Keratinocyte (primary cell): ENCODE measurements at regions not wholly inside any gene's neighbourhood (a gene's known extent, or its start where the extent isn't known, plus 50 kb on each side); places are given as distances from the start of the nearest gene placed in this dataset.

ENCODE experiments used
- DNase-seq: peaks from one replicate; pipeline ENCODE4 v3.0.0-alpha.2; 2011; ENCODE audit warnings: low read depth, missing footprints, low spot score
- FAIRE-seq: peaks from 2 replicates; lab custom pipeline; 2011; peaks lifted over from hg19 to GRCh38; lab: Jason Lieb, UNC
- H2AFZ ChIP-seq: 2 replicates; pipeline ENCODE4 v1.6.0; 2012; ENCODE audit warnings: low read length, control low read depth, inconsistent platforms; ENCODE audit not compliant: control insufficient read depth
- H3K27ac ChIP-seq: 2 replicates; pipeline ENCODE4 v1.5.1; 2011; ENCODE audit warnings: low read length; ENCODE audit not compliant: control insufficient read depth, insufficient read depth
- H3K27me3 ChIP-seq: 3 replicates; pipeline ENCODE4 v1.6.0; 2011; ENCODE audit warnings: low read length; ENCODE audit not compliant: control insufficient read depth, insufficient read depth; ENCODE audit errors: extremely low read depth
- H3K36me3 ChIP-seq, 2 experiments: 2 replicates in 1 of 2; 3 replicates in 1 of 2; pipeline ENCODE4 v1.5.1; 2011; ENCODE audit warnings: low read length in 2 of 2, mild to moderate bottlenecking in 1 of 2; ENCODE audit not compliant: control insufficient read depth in 2 of 2, insufficient read depth in 2 of 2; ENCODE audit errors: extremely low read depth in 1 of 2
- H3K4me1 ChIP-seq: 3 replicates; pipeline ENCODE4 v1.5.1; 2011; ENCODE audit warnings: low read length; ENCODE audit not compliant: control insufficient read depth, insufficient read depth; ENCODE audit errors: extremely low read depth
- H3K4me2 ChIP-seq: 3 replicates; pipeline ENCODE4 v1.6.0; 2011; ENCODE audit warnings: low read depth, low read length; ENCODE audit not compliant: control insufficient read depth, insufficient read depth; ENCODE audit errors: extremely low read depth
- H3K4me3 ChIP-seq, 3 experiments: fragments of 200-600 bp in 1 of 3; sonication (generic) in 1 of 3; 2 replicates in 2 of 3; 3 replicates in 1 of 3; pipeline ENCODE4 v1.5.1; 2011 to 2016; ENCODE audit warnings: low read length in 3 of 3, mild to moderate bottlenecking in 3 of 3, control low read depth in 2 of 3, inconsistent platforms in 1 of 3, low read depth in 1 of 3, mixed read lengths in 1 of 3, mixed run types in 1 of 3, moderate library complexity in 1 of 3; ENCODE audit not compliant: control insufficient read depth in 2 of 3, insufficient read depth in 2 of 3; ENCODE audit errors: extremely low read depth in 1 of 3
- H3K79me2 ChIP-seq: 2 replicates; pipeline ENCODE4 v1.6.0; 2012; ENCODE audit warnings: low read length; ENCODE audit not compliant: control insufficient read depth, insufficient read depth
- H3K9ac ChIP-seq: 3 replicates; pipeline ENCODE4 v1.6.0; 2011; ENCODE audit warnings: low read length; ENCODE audit not compliant: control insufficient read depth, insufficient read depth; ENCODE audit errors: extremely low read depth
- H3K9me1 ChIP-seq: 3 replicates; pipeline ENCODE4 v1.6.0; 2011; ENCODE audit warnings: low read length; ENCODE audit not compliant: control insufficient read depth, insufficient read depth; ENCODE audit errors: extremely low read depth
- H3K9me3 ChIP-seq: 2 replicates; pipeline ENCODE4 v1.5.1; 2012; ENCODE audit warnings: low read depth, low read length; ENCODE audit not compliant: control insufficient read depth
- H4K20me1 ChIP-seq: 3 replicates; pipeline ENCODE4 v1.6.0; 2011; ENCODE audit warnings: low read length; ENCODE audit not compliant: control insufficient read depth, insufficient read depth; ENCODE audit errors: extremely low read depth
- EZH2 ChIP-seq: IDR thresholded peaks from one replicate; pipeline ENCODE4 v1.6.1; 2012; ENCODE audit warnings: inconsistent platforms, mild to moderate bottlenecking, low read length, moderate library complexity
- dilution Hi-C: fragments of 300-500 bp; cut with MboI; formaldehyde crosslinking; loops from one replicate; pipeline ENCODE4 v1.7.0; 2020; ENCODE audit warnings: low sequenced_read_pairs; ENCODE audit not compliant: extremely low pct_ligation_motif_present
- TF ChIP-seq, protein P1 (sequence below), 3 experiments: IDR thresholded peaks in 1 of 3; conservative IDR thresholded peaks in 1 of 3; optimal IDR thresholded peaks in 1 of 3; 2 replicates in 2 of 3; 3 replicates in 1 of 3; pipeline versions ENCODE3 to v1.5.1; 2011; ENCODE audit warnings: low read length in 3 of 3, mild to moderate bottlenecking in 3 of 3, moderate library complexity in 2 of 3, control low read depth in 1 of 3, inconsistent platforms in 1 of 3; ENCODE audit not compliant: insufficient read depth in 2 of 3; ENCODE audit errors: extremely low read depth in 1 of 3

DNA sequence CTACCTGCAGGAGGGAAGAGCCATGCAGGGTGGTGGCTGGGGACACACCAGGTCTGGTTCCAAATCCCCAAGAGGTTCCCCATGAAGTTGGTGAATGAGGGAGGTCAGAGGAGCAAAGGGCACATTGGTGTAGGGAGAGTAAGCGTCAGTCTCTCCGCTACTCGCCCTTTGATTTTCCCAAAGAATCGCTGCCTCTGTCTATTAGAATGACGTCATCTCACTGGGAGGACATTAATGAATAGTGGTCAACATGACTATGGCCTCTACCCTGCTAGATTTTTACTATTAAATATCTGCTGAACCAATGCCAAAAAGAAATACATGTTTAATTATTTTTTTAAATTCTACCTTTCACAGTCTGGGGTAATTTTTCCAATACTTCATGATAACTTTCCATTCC is 109.6 kb upstream of the SNTG2 start:
- no peaks in the 10 kb centered on the region for H3K4me1 ChIP-seq
- no peaks in the 10 kb centered on the region for H3K9me1 ChIP-seq
- no peak overlapping the region for H3K4me3 ChIP-seq
- no peak overlapping the region for H2AFZ ChIP-seq
- H3K9ac ChIP-seq: no peak overlapping the region
- no peaks in the 10 kb centered on the region for H3K79me2 ChIP-seq
- no peak for DNase-seq
- FAIRE-seq: no peak
- H3K27ac ChIP-seq: no peak overlapping the region
- no peaks in the 10 kb centered on the region for H3K27me3 ChIP-seq
- no peaks in the 10 kb centered on the region for H4K20me1 ChIP-seq
- no peak overlapping the region for H3K4me2 ChIP-seq
- no peaks in the 10 kb centered on the region for H3K9me3 ChIP-seq
- TF ChIP-seq EZH2: no peak
- TF ChIP-seq, protein P1, sequence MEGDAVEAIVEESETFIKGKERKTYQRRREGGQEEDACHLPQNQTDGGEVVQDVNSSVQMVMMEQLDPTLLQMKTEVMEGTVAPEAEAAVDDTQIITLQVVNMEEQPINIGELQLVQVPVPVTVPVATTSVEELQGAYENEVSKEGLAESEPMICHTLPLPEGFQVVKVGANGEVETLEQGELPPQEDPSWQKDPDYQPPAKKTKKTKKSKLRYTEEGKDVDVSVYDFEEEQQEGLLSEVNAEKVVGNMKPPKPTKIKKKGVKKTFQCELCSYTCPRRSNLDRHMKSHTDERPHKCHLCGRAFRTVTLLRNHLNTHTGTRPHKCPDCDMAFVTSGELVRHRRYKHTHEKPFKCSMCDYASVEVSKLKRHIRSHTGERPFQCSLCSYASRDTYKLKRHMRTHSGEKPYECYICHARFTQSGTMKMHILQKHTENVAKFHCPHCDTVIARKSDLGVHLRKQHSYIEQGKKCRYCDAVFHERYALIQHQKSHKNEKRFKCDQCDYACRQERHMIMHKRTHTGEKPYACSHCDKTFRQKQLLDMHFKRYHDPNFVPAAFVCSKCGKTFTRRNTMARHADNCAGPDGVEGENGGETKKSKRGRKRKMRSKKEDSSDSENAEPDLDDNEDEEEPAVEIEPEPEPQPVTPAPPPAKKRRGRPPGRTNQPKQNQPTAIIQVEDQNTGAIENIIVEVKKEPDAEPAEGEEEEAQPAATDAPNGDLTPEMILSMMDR (optimal IDR thresholded peaks at IDR 0.05 in 1 of 3, IDR thresholded peaks at IDR 0.05 in 1 of 3, conservative IDR thresholded peaks at IDR 0.05 in 1 of 3; ENCODE audit: extremely low read depth in 1 of 3, insufficient read depth in 2 of 3, low read length in 3 of 3): no peak
- dilution Hi-C loops: no loop called here
- H3K36me3 ChIP-seq: no peaks in the 10 kb centered on the region

DNA sequence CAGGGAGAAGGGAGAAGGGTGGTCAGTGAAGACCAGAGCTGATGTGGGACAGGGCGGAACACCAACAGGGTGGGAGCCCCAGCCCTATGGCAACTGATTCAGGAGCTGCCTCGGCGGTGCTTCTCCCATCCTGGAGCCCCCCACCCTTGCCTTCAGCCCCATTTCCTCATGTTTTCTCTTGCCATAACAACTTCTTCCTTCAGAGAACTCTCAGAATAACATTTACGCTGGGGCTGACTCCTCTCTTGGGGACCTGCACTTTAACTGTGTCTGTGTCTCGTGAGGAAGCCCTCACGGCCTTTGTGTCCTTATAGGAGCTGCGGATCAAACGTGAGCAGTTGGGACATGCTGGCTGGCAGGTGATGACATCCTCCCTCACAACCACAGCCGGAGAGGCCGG is 116.4 kb upstream of the SNTG2 start:
- H4K20me1 ChIP-seq: no peaks in the 10 kb centered on the region
- TF ChIP-seq, protein P1 (optimal IDR thresholded peaks at IDR 0.05 in 1 of 3, IDR thresholded peaks at IDR 0.05 in 1 of 3, conservative IDR thresholded peaks at IDR 0.05 in 1 of 3; ENCODE audit: extremely low read depth in 1 of 3, insufficient read depth in 2 of 3, low read length in 3 of 3): no peak
- TF ChIP-seq EZH2: no peak
- H3K4me3 ChIP-seq: no peak overlapping the region
- no peak overlapping the region for H3K9ac ChIP-seq
- no peak overlapping the region for H2AFZ ChIP-seq
- H3K27me3 ChIP-seq: no peaks in the 10 kb centered on the region
- no peak overlapping the region for H3K27ac ChIP-seq
- H3K4me2 ChIP-seq: no peak overlapping the region
- DNase-seq: no peak
- H3K79me2 ChIP-seq: no peaks in the 10 kb centered on the region
- dilution Hi-C loops: no loop called here
- no peaks in the 10 kb centered on the region for H3K9me1 ChIP-seq
- H3K36me3 ChIP-seq: no peaks in the 10 kb centered on the region
- no peaks in the 10 kb centered on the region for H3K9me3 ChIP-seq
- H3K4me1 ChIP-seq: no peaks in the 10 kb centered on the region
- FAIRE-seq: no peak
